K562 (cell line): ENCODE measurements at regions not wholly inside any gene's neighbourhood (a gene's known extent, or its start where the extent isn't known, plus 50 kb on each side); places are given as distances from the start of the nearest gene placed in this dataset.

Experiments
- CREB3 ChIP-seq: fragments of 450-650 bp; conservative IDR thresholded peaks from 2 replicates; pipeline ENCODE4 v1.6.1; 2016; ENCODE audit warnings: missing genetic modification characterization, low read depth, mild to moderate bottlenecking, missing compliant biosample characterization, moderate library complexity
- CTCF ChIP-seq, 3 experiments: IDR thresholded peaks in 2 of 3; conservative IDR thresholded peaks in 1 of 3; 2 replicates each; pipeline ENCODE4 v1.5.1; 2011 to 2012; ENCODE audit warnings: low read length in 3 of 3, mild to moderate bottlenecking in 3 of 3, control low read depth in 2 of 3, improper control_type of control experiment in 1 of 3, inconsistent platforms in 1 of 3, low read depth in 1 of 3, mixed read lengths in 1 of 3, moderate library complexity in 1 of 3; ENCODE audit not compliant: insufficient read depth in 2 of 3
- E2F8 ChIP-seq: fragments of 450-650 bp; IDR thresholded peaks from 2 replicates; pipeline ENCODE4 v1.7.1; 2018; ENCODE audit warnings: mild to moderate bottlenecking, low read depth; ENCODE audit not compliant: partially characterized antibody

- no peak for TF ChIP-seq CREB3
- TF ChIP-seq CTCF (IDR thresholded peaks at IDR 0.05 in 2 of 3, conservative IDR thresholded peaks at IDR 0.05 in 1 of 3; ENCODE audit: insufficient read depth in 2 of 3, low read depth in 1 of 3, low read length in 3 of 3) = no peak
- no peak for TF ChIP-seq E2F8
Observed at GRCh38 chr22:42203609-42204008, 66.8 kb downstream of the TCF20 start.
